ENCODE measurements at regions not wholly inside any gene's neighbourhood (a gene's known extent, or its start where the extent isn't known, plus 50 kb on each side); places are given as distances from the start of the nearest gene placed in this dataset.

- no peak for TF ChIP-seq CTCF (IDR thresholded peaks at IDR 0.05; ENCODE audit: extremely low read depth, missing control alignments)
- DNase-seq (ENCODE audit: low spot score) = no peak
Observed at GRCh38 chr3:157650172-157650571, 147.0 kb upstream of the VEPH1 start.

GRCh38 chr3:157649511-157649910 is 146.3 kb upstream of the VEPH1 start:
- DNase-seq (ENCODE audit: low spot score) = no peak
- TF ChIP-seq CTCF (IDR thresholded peaks at IDR 0.05; ENCODE audit: extremely low read depth, missing control alignments) = no peak

GRCh38 chr3:157647820-157648219 is 144.6 kb upstream of the VEPH1 start:
- TF ChIP-seq CTCF (IDR thresholded peaks at IDR 0.05; ENCODE audit: extremely low read depth, missing control alignments) = no peak
- DNase-seq (ENCODE audit: low spot score) = no peak

GRCh38 chr3:157639756-157640426 is 136.7 kb upstream of the VEPH1 start:
- no peak for TF ChIP-seq CTCF (IDR thresholded peaks at IDR 0.05; ENCODE audit: extremely low read depth, missing control alignments)

GRCh38 chr3:157637866-157638265 is 134.7 kb upstream of the VEPH1 start:
- no peak for DNase-seq (ENCODE audit: low spot score)
- no peak for TF ChIP-seq CTCF (IDR thresholded peaks at IDR 0.05; ENCODE audit: extremely low read depth, missing control alignments)

More at GRCh38 chr3:157639756-157640426, 136.7 kb upstream of the VEPH1 start:
- no peak for DNase-seq (ENCODE audit: low spot score)

- no peak for DNase-seq (ENCODE audit: low spot score)
- TF ChIP-seq CTCF (IDR thresholded peaks at IDR 0.05; ENCODE audit: extremely low read depth, missing control alignments) = no peak
Observed at GRCh38 chr3:157633241-157633640, 130.0 kb upstream of the VEPH1 start.

GRCh38 chr3:157632075-157632474 is 128.9 kb upstream of the VEPH1 start:
- no peak for TF ChIP-seq CTCF (IDR thresholded peaks at IDR 0.05; ENCODE audit: extremely low read depth, missing control alignments)
- no peak for DNase-seq (ENCODE audit: low spot score)
